ENCODE measurements at regions not wholly inside any gene's neighbourhood (a gene's known extent, or its start where the extent isn't known, plus 50 kb on each side); places are given as distances from the start of the nearest gene placed in this dataset.

DNA sequence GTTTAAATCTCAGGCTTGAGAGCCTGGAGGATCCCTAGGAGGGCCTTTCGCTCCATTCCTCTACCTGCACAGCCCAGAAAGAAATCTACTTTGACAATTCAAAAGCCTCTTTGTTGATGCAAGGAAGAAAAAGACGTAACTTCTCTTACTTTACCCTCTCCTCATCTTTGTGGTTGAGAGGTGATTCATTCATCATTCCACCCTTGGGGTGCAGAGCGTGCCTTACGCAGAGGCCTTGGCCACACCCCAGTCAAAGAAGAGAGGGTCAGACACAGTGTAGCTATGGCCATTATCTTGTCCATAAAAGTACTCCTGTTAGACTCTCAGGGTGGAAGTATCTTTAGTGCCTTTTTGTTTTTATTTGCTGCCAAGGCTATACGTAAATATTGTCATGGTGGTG, 184.0 kb downstream of the IRS2 start (continued):
- TF ChIP-seq, protein P1, sequence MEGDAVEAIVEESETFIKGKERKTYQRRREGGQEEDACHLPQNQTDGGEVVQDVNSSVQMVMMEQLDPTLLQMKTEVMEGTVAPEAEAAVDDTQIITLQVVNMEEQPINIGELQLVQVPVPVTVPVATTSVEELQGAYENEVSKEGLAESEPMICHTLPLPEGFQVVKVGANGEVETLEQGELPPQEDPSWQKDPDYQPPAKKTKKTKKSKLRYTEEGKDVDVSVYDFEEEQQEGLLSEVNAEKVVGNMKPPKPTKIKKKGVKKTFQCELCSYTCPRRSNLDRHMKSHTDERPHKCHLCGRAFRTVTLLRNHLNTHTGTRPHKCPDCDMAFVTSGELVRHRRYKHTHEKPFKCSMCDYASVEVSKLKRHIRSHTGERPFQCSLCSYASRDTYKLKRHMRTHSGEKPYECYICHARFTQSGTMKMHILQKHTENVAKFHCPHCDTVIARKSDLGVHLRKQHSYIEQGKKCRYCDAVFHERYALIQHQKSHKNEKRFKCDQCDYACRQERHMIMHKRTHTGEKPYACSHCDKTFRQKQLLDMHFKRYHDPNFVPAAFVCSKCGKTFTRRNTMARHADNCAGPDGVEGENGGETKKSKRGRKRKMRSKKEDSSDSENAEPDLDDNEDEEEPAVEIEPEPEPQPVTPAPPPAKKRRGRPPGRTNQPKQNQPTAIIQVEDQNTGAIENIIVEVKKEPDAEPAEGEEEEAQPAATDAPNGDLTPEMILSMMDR (IDR thresholded peaks at IDR 0.05): no peak
- TF ChIP-seq TEAD1 (CRISPR knock-in tag; IDR thresholded peaks at IDR 0.05) (no peak), ZNF138 (CRISPR knock-in tag; conservative IDR thresholded peaks at IDR 0.05) (no peak)
- TF ChIP-seq, protein P2, sequence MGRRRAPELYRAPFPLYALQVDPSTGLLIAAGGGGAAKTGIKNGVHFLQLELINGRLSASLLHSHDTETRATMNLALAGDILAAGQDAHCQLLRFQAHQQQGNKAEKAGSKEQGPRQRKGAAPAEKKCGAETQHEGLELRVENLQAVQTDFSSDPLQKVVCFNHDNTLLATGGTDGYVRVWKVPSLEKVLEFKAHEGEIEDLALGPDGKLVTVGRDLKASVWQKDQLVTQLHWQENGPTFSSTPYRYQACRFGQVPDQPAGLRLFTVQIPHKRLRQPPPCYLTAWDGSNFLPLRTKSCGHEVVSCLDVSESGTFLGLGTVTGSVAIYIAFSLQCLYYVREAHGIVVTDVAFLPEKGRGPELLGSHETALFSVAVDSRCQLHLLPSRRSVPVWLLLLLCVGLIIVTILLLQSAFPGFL (CRISPR knock-in tag; IDR thresholded peaks at IDR 0.05; ENCODE audit: borderline replicate concordance): no peak

DNA sequence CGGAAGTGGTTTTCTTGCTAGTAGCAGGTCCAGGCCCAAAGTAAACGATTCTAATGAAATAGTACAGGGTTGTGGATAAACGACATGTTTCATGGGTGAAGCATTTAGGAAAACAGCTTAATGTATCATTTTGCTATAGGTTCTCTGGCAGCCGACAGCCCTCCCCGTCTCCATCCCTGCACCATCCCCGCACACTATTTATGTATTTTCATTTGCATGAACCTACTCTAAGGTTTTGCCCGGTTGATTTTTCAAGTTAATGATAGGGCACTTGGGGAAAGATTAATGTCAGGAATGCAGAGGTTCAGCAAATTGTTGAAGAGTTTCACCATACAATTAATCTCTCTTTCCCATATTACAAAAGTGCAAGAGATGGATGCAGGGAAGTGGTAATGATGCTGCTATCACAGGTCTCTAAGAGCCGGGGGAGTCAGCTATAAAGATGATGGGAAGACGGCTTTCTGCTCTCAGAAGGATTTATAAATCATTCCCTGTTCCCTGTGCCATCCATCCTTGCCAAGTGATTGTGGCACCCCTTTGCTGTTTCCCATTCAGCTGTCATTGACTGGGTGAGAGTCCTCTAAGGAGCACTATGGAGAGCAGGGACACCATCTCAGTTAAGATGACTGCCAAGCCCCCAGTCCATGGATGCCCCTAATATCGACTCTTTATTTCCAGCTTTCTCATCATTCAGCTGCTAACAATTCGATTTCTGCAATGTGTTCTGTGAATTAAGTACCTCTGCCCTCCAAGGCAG, 186.3 kb downstream of the IRS2 start:
- ChIA-PET CTCF (no interaction called here), POLR2A (no interaction called here)
- no peak for TF ChIP-seq FOXJ3 (CRISPR knock-in tag; IDR thresholded peaks at IDR 0.05; ENCODE audit: borderline replicate concordance)
- TF ChIP-seq, protein P3, sequence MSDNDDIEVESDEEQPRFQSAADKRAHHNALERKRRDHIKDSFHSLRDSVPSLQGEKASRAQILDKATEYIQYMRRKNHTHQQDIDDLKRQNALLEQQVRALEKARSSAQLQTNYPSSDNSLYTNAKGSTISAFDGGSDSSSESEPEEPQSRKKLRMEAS (CRISPR knock-in tag; IDR thresholded peaks at IDR 0.05): no peak
- TF ChIP-seq, protein P4, sequence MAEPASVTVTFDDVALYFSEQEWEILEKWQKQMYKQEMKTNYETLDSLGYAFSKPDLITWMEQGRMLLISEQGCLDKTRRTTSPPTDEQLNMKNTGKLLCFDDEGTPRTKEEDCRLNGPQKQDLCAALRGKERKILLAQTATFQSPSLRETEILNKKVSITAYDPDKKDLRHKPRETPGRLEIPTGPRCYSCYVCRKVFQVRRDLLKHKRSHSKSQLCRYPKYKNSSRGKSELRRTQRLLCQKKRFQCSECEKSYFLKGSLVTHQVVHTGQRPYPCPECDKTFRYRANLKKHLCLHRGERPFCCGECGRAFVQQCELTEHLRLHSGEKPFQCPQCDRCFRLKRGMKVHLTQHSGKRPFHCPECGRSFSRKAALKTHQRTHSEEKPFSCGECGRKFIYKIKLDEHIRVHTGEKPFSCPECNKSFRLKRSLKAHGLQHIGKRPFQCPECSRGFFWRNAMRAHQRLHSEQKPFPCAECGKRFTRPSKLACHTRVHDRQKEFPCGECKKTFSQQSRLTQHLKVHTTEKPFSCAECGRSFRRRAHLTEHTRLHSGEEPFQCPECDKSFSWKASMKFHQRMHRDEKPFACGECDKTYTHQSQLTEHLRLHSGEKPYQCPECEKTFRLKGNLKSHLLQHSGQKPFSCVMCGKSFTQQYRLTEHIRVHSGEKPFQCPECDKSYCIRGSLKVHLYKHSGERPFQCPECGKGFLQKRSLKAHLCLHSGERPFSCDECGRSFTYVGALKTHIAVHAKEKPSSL (CRISPR knock-in tag; conservative IDR thresholded peaks at IDR 0.05): no peak
- H3K4me1 Mint-ChIP-seq: no peaks in the 10 kb centered on the region
- no peaks in the 10 kb centered on the region for H3K27me3 Mint-ChIP-seq (ENCODE audit: low read depth)
- no peak for DNase-seq (ENCODE audit: low spot score)
- peaks cover 19% of the 10 kb centered on the region for H3K9me3 Mint-ChIP-seq
- no peak overlapping the region for H3K4me3 Mint-ChIP-seq
- H3K36me3 Mint-ChIP-seq: peaks cover under 1% of the 10 kb centered on the region
- ATAC-seq: no peak
- H3K27ac Mint-ChIP-seq: no peak overlapping the region

DNA sequence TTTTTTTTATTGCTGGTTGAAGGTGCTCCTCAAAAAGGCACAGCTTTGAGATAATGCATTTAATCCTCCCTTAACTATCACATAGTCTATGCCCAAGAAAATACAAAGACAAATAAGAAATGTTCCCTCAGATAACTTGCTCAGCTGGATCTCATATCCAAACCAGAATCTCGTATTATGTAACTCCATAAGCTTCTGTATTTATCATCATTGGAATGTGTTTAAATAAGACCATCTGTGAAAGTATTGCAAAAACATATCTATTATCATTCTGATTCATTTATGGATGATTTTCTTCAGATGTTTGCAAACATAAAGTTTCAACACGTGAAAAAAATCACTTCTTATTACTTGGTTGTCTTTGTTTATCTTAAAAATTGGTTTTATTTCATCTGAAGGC, 190.9 kb downstream of the IRS2 start:
- Mint-ChIP-seq H3K27me3 (ENCODE audit: low read depth) (no peaks in the 10 kb centered on the region), H3K9me3 (no peaks in the 10 kb centered on the region), H3K4me1 (peaks cover 10% of the 10 kb centered on the region), H3K27ac (no peak overlapping the region), H3K36me3 (no peaks in the 10 kb centered on the region), H3K4me3 (no peak overlapping the region)
- ATAC-seq: no peak
- DNase-seq (ENCODE audit: low spot score): no peak
- CTCF ChIA-PET: interaction anchor here (0.8 kb wide), 1 partner anchor 15 kb away, joined by 3 read pairs; no protein-coding TSS in a partner anchor
- POLR2A ChIA-PET: no interaction called here
- TF ChIP-seq, protein P5, sequence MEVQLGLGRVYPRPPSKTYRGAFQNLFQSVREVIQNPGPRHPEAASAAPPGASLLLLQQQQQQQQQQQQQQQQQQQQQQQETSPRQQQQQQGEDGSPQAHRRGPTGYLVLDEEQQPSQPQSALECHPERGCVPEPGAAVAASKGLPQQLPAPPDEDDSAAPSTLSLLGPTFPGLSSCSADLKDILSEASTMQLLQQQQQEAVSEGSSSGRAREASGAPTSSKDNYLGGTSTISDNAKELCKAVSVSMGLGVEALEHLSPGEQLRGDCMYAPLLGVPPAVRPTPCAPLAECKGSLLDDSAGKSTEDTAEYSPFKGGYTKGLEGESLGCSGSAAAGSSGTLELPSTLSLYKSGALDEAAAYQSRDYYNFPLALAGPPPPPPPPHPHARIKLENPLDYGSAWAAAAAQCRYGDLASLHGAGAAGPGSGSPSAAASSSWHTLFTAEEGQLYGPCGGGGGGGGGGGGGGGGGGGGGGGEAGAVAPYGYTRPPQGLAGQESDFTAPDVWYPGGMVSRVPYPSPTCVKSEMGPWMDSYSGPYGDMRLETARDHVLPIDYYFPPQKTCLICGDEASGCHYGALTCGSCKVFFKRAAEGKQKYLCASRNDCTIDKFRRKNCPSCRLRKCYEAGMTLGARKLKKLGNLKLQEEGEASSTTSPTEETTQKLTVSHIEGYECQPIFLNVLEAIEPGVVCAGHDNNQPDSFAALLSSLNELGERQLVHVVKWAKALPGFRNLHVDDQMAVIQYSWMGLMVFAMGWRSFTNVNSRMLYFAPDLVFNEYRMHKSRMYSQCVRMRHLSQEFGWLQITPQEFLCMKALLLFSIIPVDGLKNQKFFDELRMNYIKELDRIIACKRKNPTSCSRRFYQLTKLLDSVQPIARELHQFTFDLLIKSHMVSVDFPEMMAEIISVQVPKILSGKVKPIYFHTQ (CRISPR knock-in tag; IDR thresholded peaks at IDR 0.05): no peak
- no peak for TF ChIP-seq FOXK1 (CRISPR knock-in tag; IDR thresholded peaks at IDR 0.05)
- TF ChIP-seq NR2C2 (CRISPR knock-in tag; IDR thresholded peaks at IDR 0.05): no peak
- TF ChIP-seq GRHL2 (CRISPR knock-in tag; IDR thresholded peaks at IDR 0.05; ENCODE audit: insufficient replicate concordance, severe bottlenecking): no peak
- no peak for TF ChIP-seq ELF4 (CRISPR knock-in tag; IDR thresholded peaks at IDR 0.05; ENCODE audit: low read depth)
- no peak for TF ChIP-seq KAT7 (CRISPR knock-in tag; IDR thresholded peaks at IDR 0.05; ENCODE audit: borderline replicate concordance)
- TF ChIP-seq SOX15 (CRISPR knock-in tag; IDR thresholded peaks at IDR 0.05): no peak
- no peak for TF ChIP-seq SMAD3 (CRISPR knock-in tag; IDR thresholded peaks at IDR 0.05; ENCODE audit: borderline replicate concordance)
- TF ChIP-seq PRRX2 (CRISPR knock-in tag; IDR thresholded peaks at IDR 0.05): no peak
